Liver (tissue), 1 donor: ENCODE measurements at regions not wholly inside any gene's neighbourhood (a gene's known extent, or its start where the extent isn't known, plus 50 kb on each side); places are given as distances from the start of the nearest gene placed in this dataset. TPM values are rescaled to one million over a fixed set of nuclear protein-coding genes. Genes with fewer than 3 reads are reported as not detected.

ENCODE experiments used
- small RNA-seq: library from RNA; depleted of rRNA; stranded (forward); fragments of <200 nt; gene quantifications from one replicate; pipeline ENCODE3, GENCODE V24; 2014

Small RNA genes lying in the stretch of these regions (small RNA-seq; reads per million reads assigned to genes)
- gene AC097510.1, result not detected
